A549 (cell line): ENCODE measurements at regions not wholly inside any gene's neighbourhood (a gene's known extent, or its start where the extent isn't known, plus 50 kb on each side); places are given as distances from the start of the nearest gene placed in this dataset.

ENCODE experiments used
- CEBPB ChIP-seq, 2 experiments: fragments of >200 bp in 1 of 2; sonication (Bioruptor Twin) in 1 of 2; formaldehyde crosslinking in 1 of 2; IDR thresholded peaks; 2 replicates each; pipeline ENCODE4 v1.6.1; 2012 to 2016
- CHD2 ChIP-seq: fragments of 150-350 bp; IDR thresholded peaks from 2 replicates; pipeline ENCODE4 v1.6.1; 2014; ENCODE audit warnings: low read length; ENCODE audit not compliant: partially characterized antibody
- EP300 ChIP-seq, 2 experiments: fragments of >200 bp; sonication (Bioruptor Twin); formaldehyde crosslinking; IDR thresholded peaks; 2 replicates in 1 of 2; 3 replicates in 1 of 2; pipeline ENCODE4 v1.6.1; 2016 to 2017
- KDM1A ChIP-seq: fragments of 200-600 bp; sonication (generic); IDR thresholded peaks from 2 replicates; pipeline ENCODE4 v1.6.1; 2016; ENCODE audit warnings: low read depth, mild to moderate bottlenecking
- KDM5A ChIP-seq: fragments of 200-600 bp; sonication (generic); IDR thresholded peaks from 2 replicates; pipeline ENCODE4 v1.6.1; 2016; ENCODE audit warnings: antibody characterized with exemption, mild to moderate bottlenecking
- POLR2A ChIP-seq: IDR thresholded peaks from 2 replicates; pipeline ENCODE4 v1.6.1; 2012; ENCODE audit warnings: mild to moderate bottlenecking, low read length
- RNF2 ChIP-seq: fragments of 200-600 bp; sonication (generic); IDR thresholded peaks from 2 replicates; pipeline ENCODE4 v1.6.1; 2016; ENCODE audit warnings: low read depth, mild to moderate bottlenecking, antibody characterized with exemption, moderate library complexity, borderline replicate concordance
- TF ChIP-seq, protein P1 (sequence below): fragments of >200 bp; sonication (Bioruptor Twin); formaldehyde crosslinking; IDR thresholded peaks from 3 replicates; pipeline ENCODE4 v1.5.1; 2016
- TF ChIP-seq, protein P2 (sequence below): IDR thresholded peaks from 2 replicates; pipeline ENCODE4 v1.6.1; 2012
- TF ChIP-seq, protein P3 (sequence below): fragments of 150-350 bp; IDR thresholded peaks from 2 replicates; pipeline ENCODE4 v1.6.1; 2014; ENCODE audit warnings: low read depth, mild to moderate bottlenecking, low read length
- TF ChIP-seq, protein P4 (sequence below): fragments of >200 bp; sonication (Bioruptor Twin); formaldehyde crosslinking; IDR thresholded peaks from 2 replicates; pipeline ENCODE4 v1.6.1; 2016
- TF ChIP-seq, protein P5 (sequence below): fragments of 200-600 bp; sonication (generic); IDR thresholded peaks from 2 replicates; pipeline ENCODE4 v1.6.1; 2016; ENCODE audit warnings: antibody characterized with exemption, mild to moderate bottlenecking, moderate library complexity

DNA sequence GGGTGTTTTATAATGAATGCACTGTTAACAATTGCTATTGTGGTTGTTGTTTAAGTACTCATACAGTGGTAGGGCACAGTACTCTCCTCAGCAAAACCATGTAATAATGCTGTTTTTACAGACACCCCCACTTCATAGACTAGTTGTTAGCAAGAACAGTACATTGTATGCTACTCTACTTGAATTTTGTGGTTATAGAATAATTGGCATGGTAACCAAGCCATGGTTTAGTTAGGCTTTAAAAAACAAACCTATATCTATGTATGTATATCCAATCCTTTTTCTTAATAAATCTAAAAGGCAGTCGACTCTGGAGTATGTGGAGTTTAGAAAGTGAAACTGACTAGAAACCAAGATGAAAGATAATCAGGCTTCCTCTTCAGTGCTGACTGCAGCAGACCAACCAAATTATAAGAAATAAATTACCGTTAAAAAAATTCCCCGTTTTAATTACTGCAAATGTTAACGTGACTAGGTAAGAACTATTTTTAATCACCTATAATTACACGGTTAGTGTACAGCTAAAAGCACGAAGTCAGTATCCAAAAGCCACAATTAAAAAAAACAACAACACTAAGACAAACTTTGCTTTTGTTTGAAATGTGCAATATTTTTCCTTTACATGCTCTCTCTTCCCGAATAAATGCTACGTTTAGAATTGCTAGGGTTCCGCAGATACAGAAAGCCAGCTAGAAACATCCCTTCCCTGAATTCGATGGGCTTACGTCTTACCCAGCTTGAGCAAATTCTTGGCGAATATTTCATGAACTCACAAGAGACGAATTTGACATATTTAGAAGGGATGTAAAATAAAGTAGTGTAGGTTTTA, 113.3 kb upstream of the SERTAD2 start:
- no peak for TF ChIP-seq KDM1A
- TF ChIP-seq, protein P1, sequence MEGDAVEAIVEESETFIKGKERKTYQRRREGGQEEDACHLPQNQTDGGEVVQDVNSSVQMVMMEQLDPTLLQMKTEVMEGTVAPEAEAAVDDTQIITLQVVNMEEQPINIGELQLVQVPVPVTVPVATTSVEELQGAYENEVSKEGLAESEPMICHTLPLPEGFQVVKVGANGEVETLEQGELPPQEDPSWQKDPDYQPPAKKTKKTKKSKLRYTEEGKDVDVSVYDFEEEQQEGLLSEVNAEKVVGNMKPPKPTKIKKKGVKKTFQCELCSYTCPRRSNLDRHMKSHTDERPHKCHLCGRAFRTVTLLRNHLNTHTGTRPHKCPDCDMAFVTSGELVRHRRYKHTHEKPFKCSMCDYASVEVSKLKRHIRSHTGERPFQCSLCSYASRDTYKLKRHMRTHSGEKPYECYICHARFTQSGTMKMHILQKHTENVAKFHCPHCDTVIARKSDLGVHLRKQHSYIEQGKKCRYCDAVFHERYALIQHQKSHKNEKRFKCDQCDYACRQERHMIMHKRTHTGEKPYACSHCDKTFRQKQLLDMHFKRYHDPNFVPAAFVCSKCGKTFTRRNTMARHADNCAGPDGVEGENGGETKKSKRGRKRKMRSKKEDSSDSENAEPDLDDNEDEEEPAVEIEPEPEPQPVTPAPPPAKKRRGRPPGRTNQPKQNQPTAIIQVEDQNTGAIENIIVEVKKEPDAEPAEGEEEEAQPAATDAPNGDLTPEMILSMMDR, result no peak
- TF ChIP-seq POLR2A, result no peak
- TF ChIP-seq KDM5A, result no peak
- no peak for TF ChIP-seq RNF2
- no peak for TF ChIP-seq EP300 (IDR thresholded peaks at IDR 0.05)
- TF ChIP-seq, protein P2, sequence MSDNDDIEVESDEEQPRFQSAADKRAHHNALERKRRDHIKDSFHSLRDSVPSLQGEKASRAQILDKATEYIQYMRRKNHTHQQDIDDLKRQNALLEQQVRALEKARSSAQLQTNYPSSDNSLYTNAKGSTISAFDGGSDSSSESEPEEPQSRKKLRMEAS, result no peak
- TF ChIP-seq CEBPB (IDR thresholded peaks at IDR 0.05), result no peak
- TF ChIP-seq CHD2, result no peak
- TF ChIP-seq, protein P3, sequence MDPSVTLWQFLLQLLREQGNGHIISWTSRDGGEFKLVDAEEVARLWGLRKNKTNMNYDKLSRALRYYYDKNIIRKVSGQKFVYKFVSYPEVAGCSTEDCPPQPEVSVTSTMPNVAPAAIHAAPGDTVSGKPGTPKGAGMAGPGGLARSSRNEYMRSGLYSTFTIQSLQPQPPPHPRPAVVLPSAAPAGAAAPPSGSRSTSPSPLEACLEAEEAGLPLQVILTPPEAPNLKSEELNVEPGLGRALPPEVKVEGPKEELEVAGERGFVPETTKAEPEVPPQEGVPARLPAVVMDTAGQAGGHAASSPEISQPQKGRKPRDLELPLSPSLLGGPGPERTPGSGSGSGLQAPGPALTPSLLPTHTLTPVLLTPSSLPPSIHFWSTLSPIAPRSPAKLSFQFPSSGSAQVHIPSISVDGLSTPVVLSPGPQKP, result no peak
- TF ChIP-seq, protein P4, sequence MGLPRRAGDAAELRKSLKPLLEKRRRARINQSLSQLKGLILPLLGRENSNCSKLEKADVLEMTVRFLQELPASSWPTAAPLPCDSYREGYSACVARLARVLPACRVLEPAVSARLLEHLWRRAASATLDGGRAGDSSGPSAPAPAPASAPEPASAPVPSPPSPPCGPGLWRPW, result no peak
- TF ChIP-seq, protein P5, sequence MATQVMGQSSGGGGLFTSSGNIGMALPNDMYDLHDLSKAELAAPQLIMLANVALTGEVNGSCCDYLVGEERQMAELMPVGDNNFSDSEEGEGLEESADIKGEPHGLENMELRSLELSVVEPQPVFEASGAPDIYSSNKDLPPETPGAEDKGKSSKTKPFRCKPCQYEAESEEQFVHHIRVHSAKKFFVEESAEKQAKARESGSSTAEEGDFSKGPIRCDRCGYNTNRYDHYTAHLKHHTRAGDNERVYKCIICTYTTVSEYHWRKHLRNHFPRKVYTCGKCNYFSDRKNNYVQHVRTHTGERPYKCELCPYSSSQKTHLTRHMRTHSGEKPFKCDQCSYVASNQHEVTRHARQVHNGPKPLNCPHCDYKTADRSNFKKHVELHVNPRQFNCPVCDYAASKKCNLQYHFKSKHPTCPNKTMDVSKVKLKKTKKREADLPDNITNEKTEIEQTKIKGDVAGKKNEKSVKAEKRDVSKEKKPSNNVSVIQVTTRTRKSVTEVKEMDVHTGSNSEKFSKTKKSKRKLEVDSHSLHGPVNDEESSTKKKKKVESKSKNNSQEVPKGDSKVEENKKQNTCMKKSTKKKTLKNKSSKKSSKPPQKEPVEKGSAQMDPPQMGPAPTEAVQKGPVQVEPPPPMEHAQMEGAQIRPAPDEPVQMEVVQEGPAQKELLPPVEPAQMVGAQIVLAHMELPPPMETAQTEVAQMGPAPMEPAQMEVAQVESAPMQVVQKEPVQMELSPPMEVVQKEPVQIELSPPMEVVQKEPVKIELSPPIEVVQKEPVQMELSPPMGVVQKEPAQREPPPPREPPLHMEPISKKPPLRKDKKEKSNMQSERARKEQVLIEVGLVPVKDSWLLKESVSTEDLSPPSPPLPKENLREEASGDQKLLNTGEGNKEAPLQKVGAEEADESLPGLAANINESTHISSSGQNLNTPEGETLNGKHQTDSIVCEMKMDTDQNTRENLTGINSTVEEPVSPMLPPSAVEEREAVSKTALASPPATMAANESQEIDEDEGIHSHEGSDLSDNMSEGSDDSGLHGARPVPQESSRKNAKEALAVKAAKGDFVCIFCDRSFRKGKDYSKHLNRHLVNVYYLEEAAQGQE, result no peak
